SK-N-SH treated with all-trans-retinoic acid at 6 μM for 48 hours (cell line): ENCODE measurements at regions not wholly inside any gene's neighbourhood (a gene's known extent, or its start where the extent isn't known, plus 50 kb on each side); places are given as distances from the start of the nearest gene placed in this dataset.

Experiments
- ATAC-seq: fragments of 200-7000 bp; cut with Tn5 transposase; 3 replicates; pipeline ENCODE4 v1.9.1; 2020; ENCODE audit warnings: mild to moderate bottlenecking, moderate library complexity
- ARNTL ChIP-seq: fragments of 450-650 bp; formaldehyde crosslinking; IDR thresholded peaks from 2 replicates; pipeline ENCODE4 v1.5.0; 2020; ENCODE audit warnings: low read depth, mild to moderate bottlenecking, moderate library complexity, borderline replicate concordance
- BACH2 ChIP-seq: fragments of 250-450 bp; sonication (Bioruptor Pico); IDR thresholded peaks from 2 replicates; pipeline ENCODE4 v1.9.0; 2021; ENCODE audit warnings: mild to moderate bottlenecking, borderline replicate concordance
- CSDC2 ChIP-seq: fragments of 250-450 bp; sonication (Bioruptor Pico); IDR thresholded peaks from 2 replicates; pipeline ENCODE4 v1.5.0; 2020; ENCODE audit warnings: mild to moderate bottlenecking, moderate library complexity
- ESRRG ChIP-seq: fragments of 250-450 bp; sonication (Bioruptor Pico); IDR thresholded peaks from 2 replicates; pipeline ENCODE4 v1.6.1; 2021; ENCODE audit warnings: mild to moderate bottlenecking
- GLIS3 ChIP-seq: fragments of 250-450 bp; sonication (Bioruptor Pico); IDR thresholded peaks from 2 replicates; pipeline ENCODE4 v1.5.0; 2020; ENCODE audit warnings: mild to moderate bottlenecking, moderate library complexity
- ISL1 ChIP-seq: fragments of 250-450 bp; sonication (Bioruptor Pico); IDR thresholded peaks from 2 replicates; pipeline ENCODE4 v2.1.2; 2022; ENCODE audit warnings: mild to moderate bottlenecking, moderate library complexity
- OSR1 ChIP-seq: fragments of 250-450 bp; sonication (Bioruptor Pico); IDR thresholded peaks from 2 replicates; pipeline ENCODE4 v1.8.0; 2022; ENCODE audit warnings: moderate library complexity, mild to moderate bottlenecking, inconsistent platforms
- PPARA ChIP-seq: fragments of 250-450 bp; sonication (Bioruptor Pico); IDR thresholded peaks from 2 replicates; pipeline ENCODE4 v1.5.0; 2020; ENCODE audit warnings: mild to moderate bottlenecking, borderline replicate concordance
- RARB ChIP-seq: fragments of 250-450 bp; sonication (Bioruptor Pico); IDR thresholded peaks from 2 replicates; pipeline ENCODE4 v1.8.0; 2021; ENCODE audit warnings: mild to moderate bottlenecking, moderate library complexity
- TCF4 ChIP-seq: fragments of 250-450 bp; sonication (Bioruptor Pico); IDR thresholded peaks from 2 replicates; pipeline ENCODE4 v1.8.0; 2021; ENCODE audit warnings: mild to moderate bottlenecking, moderate library complexity, borderline replicate concordance
- TOX ChIP-seq: fragments of 250-450 bp; sonication (Bioruptor Pico); IDR thresholded peaks from 2 replicates; pipeline ENCODE4 v1.8.0; 2021; ENCODE audit warnings: mild to moderate bottlenecking, moderate library complexity, borderline replicate concordance
- ZC3H10 ChIP-seq: fragments of 250-450 bp; sonication (Bioruptor Pico); IDR thresholded peaks from 2 replicates; pipeline ENCODE4 v1.5.1; 2021; ENCODE audit warnings: mild to moderate bottlenecking, moderate library complexity
- ZFP30 ChIP-seq: fragments of 450-650 bp; formaldehyde crosslinking; IDR thresholded peaks from 2 replicates; pipeline ENCODE4 v1.5.0; 2022; ENCODE audit warnings: mild to moderate bottlenecking, moderate library complexity
- ZNF565 ChIP-seq: fragments of 450-650 bp; formaldehyde crosslinking; conservative IDR thresholded peaks from 2 replicates; pipeline ENCODE4 v1.5.0; 2020; ENCODE audit warnings: low read depth, mild to moderate bottlenecking, moderate library complexity
- ZNF70 ChIP-seq: fragments of 450-650 bp; formaldehyde crosslinking; IDR thresholded peaks from 2 replicates; pipeline ENCODE4 v1.5.0; 2020; ENCODE audit warnings: mild to moderate bottlenecking, moderate library complexity
- ZNF8 ChIP-seq: fragments of 450-650 bp; formaldehyde crosslinking; IDR thresholded peaks from 2 replicates; pipeline ENCODE4 v1.5.0; 2020; ENCODE audit warnings: mild to moderate bottlenecking, moderate library complexity
- TF ChIP-seq, protein P1 (sequence below): fragments of 250-450 bp; sonication (Bioruptor Pico); IDR thresholded peaks from 2 replicates; pipeline ENCODE4 v1.8.0; 2020; ENCODE audit warnings: mild to moderate bottlenecking, moderate library complexity, borderline replicate concordance
- TF ChIP-seq, protein P2 (sequence below): fragments of 250-450 bp; sonication (Bioruptor Pico); IDR thresholded peaks from 2 replicates; pipeline ENCODE4 v1.5.0; 2020; ENCODE audit warnings: mild to moderate bottlenecking, moderate library complexity
- TF ChIP-seq, protein P3 (sequence below): fragments of 250-450 bp; sonication (Bioruptor Pico); IDR thresholded peaks from 2 replicates; pipeline ENCODE4 v1.5.1; 2021; ENCODE audit warnings: mild to moderate bottlenecking, moderate library complexity
- TF ChIP-seq, protein P4 (sequence below): fragments of 250-450 bp; sonication (Bioruptor Pico); IDR thresholded peaks from 2 replicates; pipeline ENCODE4 v1.5.1; 2020; ENCODE audit warnings: low read depth, mild to moderate bottlenecking, moderate library complexity

DNA sequence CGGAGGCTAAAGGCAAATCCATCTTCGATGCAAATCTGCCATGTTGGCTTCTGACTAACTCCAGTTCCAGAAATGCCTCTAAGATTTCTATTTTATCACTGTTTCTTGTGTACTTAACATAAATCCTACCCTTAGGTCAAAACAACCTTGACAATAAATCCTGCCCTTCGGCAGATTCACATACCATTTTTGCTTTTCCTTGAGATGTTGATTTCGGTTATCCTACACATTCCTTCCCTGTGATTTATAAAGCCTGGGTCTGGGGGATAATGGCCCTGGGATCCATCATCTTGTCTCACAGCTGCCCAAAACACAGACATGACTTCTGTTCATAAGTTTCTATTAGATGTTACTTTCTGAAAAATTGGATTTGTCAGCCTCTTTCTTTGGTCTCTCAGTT lies 231.7 kb upstream of the CARD18 start:
- ATAC-seq: no peak
- TF ChIP-seq, protein P1, sequence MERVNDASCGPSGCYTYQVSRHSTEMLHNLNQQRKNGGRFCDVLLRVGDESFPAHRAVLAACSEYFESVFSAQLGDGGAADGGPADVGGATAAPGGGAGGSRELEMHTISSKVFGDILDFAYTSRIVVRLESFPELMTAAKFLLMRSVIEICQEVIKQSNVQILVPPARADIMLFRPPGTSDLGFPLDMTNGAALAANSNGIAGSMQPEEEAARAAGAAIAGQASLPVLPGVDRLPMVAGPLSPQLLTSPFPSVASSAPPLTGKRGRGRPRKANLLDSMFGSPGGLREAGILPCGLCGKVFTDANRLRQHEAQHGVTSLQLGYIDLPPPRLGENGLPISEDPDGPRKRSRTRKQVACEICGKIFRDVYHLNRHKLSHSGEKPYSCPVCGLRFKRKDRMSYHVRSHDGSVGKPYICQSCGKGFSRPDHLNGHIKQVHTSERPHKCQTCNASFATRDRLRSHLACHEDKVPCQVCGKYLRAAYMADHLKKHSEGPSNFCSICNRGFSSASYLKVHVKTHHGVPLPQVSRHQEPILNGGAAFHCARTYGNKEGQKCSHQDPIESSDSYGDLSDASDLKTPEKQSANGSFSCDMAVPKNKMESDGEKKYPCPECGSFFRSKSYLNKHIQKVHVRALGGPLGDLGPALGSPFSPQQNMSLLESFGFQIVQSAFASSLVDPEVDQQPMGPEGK: no peak
- TF ChIP-seq CSDC2 (CRISPR knock-in tag): no peak
- no peak for TF ChIP-seq ZNF70 (CRISPR knock-in tag)
- TF ChIP-seq, protein P2, sequence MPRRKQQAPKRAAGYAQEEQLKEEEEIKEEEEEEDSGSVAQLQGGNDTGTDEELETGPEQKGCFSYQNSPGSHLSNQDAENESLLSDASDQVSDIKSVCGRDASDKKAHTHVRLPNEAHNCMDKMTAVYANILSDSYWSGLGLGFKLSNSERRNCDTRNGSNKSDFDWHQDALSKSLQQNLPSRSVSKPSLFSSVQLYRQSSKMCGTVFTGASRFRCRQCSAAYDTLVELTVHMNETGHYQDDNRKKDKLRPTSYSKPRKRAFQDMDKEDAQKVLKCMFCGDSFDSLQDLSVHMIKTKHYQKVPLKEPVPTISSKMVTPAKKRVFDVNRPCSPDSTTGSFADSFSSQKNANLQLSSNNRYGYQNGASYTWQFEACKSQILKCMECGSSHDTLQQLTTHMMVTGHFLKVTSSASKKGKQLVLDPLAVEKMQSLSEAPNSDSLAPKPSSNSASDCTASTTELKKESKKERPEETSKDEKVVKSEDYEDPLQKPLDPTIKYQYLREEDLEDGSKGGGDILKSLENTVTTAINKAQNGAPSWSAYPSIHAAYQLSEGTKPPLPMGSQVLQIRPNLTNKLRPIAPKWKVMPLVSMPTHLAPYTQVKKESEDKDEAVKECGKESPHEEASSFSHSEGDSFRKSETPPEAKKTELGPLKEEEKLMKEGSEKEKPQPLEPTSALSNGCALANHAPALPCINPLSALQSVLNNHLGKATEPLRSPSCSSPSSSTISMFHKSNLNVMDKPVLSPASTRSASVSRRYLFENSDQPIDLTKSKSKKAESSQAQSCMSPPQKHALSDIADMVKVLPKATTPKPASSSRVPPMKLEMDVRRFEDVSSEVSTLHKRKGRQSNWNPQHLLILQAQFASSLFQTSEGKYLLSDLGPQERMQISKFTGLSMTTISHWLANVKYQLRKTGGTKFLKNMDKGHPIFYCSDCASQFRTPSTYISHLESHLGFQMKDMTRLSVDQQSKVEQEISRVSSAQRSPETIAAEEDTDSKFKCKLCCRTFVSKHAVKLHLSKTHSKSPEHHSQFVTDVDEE (CRISPR knock-in tag): no peak
- TF ChIP-seq, protein P3, sequence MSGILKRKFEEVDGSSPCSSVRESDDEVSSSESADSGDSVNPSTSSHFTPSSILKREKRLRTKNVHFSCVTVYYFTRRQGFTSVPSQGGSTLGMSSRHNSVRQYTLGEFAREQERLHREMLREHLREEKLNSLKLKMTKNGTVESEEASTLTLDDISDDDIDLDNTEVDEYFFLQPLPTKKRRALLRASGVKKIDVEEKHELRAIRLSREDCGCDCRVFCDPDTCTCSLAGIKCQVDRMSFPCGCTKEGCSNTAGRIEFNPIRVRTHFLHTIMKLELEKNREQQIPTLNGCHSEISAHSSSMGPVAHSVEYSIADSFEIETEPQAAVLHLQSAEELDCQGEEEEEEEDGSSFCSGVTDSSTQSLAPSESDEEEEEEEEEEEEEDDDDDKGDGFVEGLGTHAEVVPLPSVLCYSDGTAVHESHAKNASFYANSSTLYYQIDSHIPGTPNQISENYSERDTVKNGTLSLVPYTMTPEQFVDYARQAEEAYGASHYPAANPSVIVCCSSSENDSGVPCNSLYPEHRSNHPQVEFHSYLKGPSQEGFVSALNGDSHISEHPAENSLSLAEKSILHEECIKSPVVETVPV (CRISPR knock-in tag): no peak
- no peak for TF ChIP-seq PPARA (CRISPR knock-in tag)
- no peak for TF ChIP-seq ZC3H10 (CRISPR knock-in tag)
- TF ChIP-seq, protein P4, sequence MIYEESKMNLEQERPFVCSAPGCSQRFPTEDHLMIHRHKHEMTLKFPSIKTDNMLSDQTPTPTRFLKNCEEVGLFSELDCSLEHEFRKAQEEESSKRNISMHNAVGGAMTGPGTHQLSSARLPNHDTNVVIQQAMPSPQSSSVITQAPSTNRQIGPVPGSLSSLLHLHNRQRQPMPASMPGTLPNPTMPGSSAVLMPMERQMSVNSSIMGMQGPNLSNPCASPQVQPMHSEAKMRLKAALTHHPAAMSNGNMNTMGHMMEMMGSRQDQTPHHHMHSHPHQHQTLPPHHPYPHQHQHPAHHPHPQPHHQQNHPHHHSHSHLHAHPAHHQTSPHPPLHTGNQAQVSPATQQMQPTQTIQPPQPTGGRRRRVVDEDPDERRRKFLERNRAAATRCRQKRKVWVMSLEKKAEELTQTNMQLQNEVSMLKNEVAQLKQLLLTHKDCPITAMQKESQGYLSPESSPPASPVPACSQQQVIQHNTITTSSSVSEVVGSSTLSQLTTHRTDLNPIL (CRISPR knock-in tag): no peak
- TF ChIP-seq ZNF565 (CRISPR knock-in tag): no peak
- no peak for TF ChIP-seq ESRRG (CRISPR knock-in tag)
- no peak for TF ChIP-seq OSR1 (CRISPR knock-in tag)
- TF ChIP-seq ARNTL: no peak

DNA sequence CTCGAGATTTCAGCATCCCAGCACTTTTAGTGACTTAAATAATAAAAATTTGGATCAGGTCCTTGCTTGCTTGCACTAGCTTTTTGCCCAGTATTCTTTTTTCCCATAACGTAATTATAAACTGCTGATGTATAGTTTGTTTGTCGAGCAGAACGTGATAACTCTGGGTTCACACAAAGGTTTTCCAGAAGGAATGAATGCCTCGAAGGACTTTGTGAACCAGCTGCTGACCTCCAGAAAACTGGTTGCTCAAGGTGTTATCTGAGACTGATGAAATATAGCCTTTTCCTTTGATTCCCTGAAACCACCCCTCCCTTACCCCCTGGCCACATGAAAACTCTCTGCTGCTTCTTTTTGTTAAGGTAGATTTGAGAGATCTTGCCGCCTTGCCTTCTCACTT lies 229.1 kb upstream of the CARD18 start:
- TF ChIP-seq ISL1 (CRISPR knock-in tag) (no peak), TCF4 (CRISPR knock-in tag) (no peak), TOX (CRISPR knock-in tag) (no peak), RARB (CRISPR knock-in tag) (no peak), ZFP30 (CRISPR knock-in tag) (no peak), GLIS3 (no peak)
- TF ChIP-seq, protein P4 (CRISPR knock-in tag): no peak
- no peak for ATAC-seq

DNA sequence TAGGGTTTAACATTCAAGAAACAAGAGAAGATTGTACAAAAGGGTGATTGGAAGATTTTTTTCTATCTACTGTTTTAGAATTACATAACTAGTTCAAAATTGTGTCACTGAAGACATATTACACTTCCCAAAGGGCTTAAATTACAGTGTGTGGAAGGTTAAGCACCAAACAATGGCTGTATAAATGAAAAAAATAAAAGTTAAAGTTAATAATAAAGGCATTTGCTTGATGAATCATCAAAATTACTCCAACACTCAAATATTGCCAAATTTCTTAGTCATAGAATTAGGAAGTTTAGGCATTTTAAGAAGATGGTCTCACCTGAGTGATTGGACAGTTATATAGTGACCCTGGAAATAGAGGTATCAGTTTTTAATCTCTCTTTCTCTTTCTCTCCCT lies 227.6 kb upstream of the CARD18 start:
- ATAC-seq: no peak
- TF ChIP-seq, protein P2 (CRISPR knock-in tag): no peak
- TF ChIP-seq ZFP30 (CRISPR knock-in tag) (no peak), GLIS3 (no peak), RARB (CRISPR knock-in tag) (no peak), ZNF8 (no peak), OSR1 (CRISPR knock-in tag) (no peak), BACH2 (CRISPR knock-in tag) (no peak), PPARA (CRISPR knock-in tag) (no peak)
- TF ChIP-seq, protein P1: no peak
